Stimulated activated CD4-positive, alpha-beta T cell treated with anti-CD3 and anti-CD28 coated beads, TNF-alpha, amount 100 ng/mL, for 24 hours (primary cell): ENCODE measurements at regions not wholly inside any gene's neighbourhood (a gene's known extent, or its start where the extent isn't known, plus 50 kb on each side); places are given as distances from the start of the nearest gene placed in this dataset.

Source experiments
- DNase-seq, 3 experiments: peaks; one replicate each; pipeline ENCODE4 v3.0.0-alpha.2; 2020; ENCODE audit warnings: low read depth in 3 of 3

GRCh38 chr6:14783594-14783993 lies 462.3 kb upstream of the JARID2 start:
- no peak for DNase-seq

GRCh38 chr6:14784596-14785492 lies 461.0 kb upstream of the JARID2 start:
- no peak for DNase-seq

GRCh38 chr6:14785493-14785790 lies 460.4 kb upstream of the JARID2 start:
- DNase-seq: no peak

GRCh38 chr6:14786008-14786407 lies 459.9 kb upstream of the JARID2 start:
- no peak for DNase-seq

GRCh38 chr6:14786455-14786854 lies 459.4 kb upstream of the JARID2 start:
- DNase-seq: no peak

GRCh38 chr6:14787250-14787649 lies 458.6 kb upstream of the JARID2 start:
- DNase-seq: no peak

GRCh38 chr6:14787677-14788076 lies 458.2 kb upstream of the JARID2 start:
- no peak for DNase-seq

- no peak for DNase-seq
Measured at GRCh38 chr6:14789996-14790395, 455.9 kb upstream of the JARID2 start.

GRCh38 chr6:14790976-14791375 lies 454.9 kb upstream of the JARID2 start:
- DNase-seq: no peak

- no peak for DNase-seq
Measured at GRCh38 chr6:14791526-14791925, 454.3 kb upstream of the JARID2 start.

- DNase-seq: no peak
Measured at GRCh38 chr6:14792118-14792955, 453.5 kb upstream of the JARID2 start.

- DNase-seq: no peak
Measured at GRCh38 chr6:14795451-14795850, 450.4 kb upstream of the JARID2 start.

- no peak for DNase-seq
Measured at GRCh38 chr6:14796974-14797762, 448.7 kb upstream of the JARID2 start.

GRCh38 chr6:14797875-14798593 lies 447.8 kb upstream of the JARID2 start:
- DNase-seq: no peak

- no peak for DNase-seq
Measured at GRCh38 chr6:14798594-14798982, 447.3 kb upstream of the JARID2 start.

- DNase-seq: no peak
Measured at GRCh38 chr6:14798996-14799588, 446.8 kb upstream of the JARID2 start.

- DNase-seq: peak in 2 of 3 experiments; percentile 14 to 23
Measured at GRCh38 chr6:14799928-14800327, 445.9 kb upstream of the JARID2 start.

GRCh38 chr6:14802514-14803160 lies 443.2 kb upstream of the JARID2 start:
- no peak for DNase-seq

GRCh38 chr6:14804001-14804784 lies 441.7 kb upstream of the JARID2 start:
- no peak for DNase-seq

- no peak for DNase-seq
Measured at GRCh38 chr6:14804785-14805210, 441.1 kb upstream of the JARID2 start.
